ENCODE measurements at regions not wholly inside any gene's neighbourhood (a gene's known extent, or its start where the extent isn't known, plus 50 kb on each side); places are given as distances from the start of the nearest gene placed in this dataset.

DNA sequence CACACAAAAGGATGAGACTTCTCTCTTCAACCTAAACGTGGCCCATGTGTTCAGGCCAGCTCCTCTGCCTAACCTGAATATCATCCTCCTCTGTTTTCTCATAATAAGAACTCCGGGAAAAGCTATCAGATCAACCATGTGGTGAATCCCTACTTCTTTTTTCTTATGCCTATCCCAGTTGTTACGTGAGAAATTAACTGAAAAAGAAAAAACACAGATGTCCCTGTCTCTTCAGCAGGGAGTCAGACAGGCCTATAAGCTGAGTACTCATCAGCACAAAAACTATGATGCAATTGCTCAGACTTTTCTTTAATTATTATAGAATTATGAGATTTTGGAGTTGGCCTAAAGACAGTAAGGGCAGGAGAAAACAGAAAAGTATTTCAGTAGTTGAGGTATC, 613.0 kb upstream of the FSHR start:
- POLR2A ChIA-PET: no interaction called here
- Histone ChIP-seq H3K4me3 (no peak overlapping the region), H3K36me3 (ENCODE audit: control insufficient read depth in 2 of 2, insufficient read depth in 2 of 2, low read length in 1 of 2) (no peaks in the 10 kb centered on the region), H3K79me2 (ENCODE audit: control insufficient read depth, insufficient read depth, low read length) (no peaks in the 10 kb centered on the region), H2AFZ (ENCODE audit: control insufficient read depth, low read depth, low read length) (no peak overlapping the region), H3K4me1 (ENCODE audit: control insufficient read depth, insufficient read depth, low read length) (no peaks in the 10 kb centered on the region), H3K9me3 (replicated peaks; ENCODE audit: control insufficient read depth, insufficient read depth, low read length) (no peaks in the 10 kb centered on the region), H3K9ac (ENCODE audit: control insufficient read depth, insufficient read depth, low read length) (no peak overlapping the region), H3K27ac (ENCODE audit: control insufficient read depth, insufficient read depth) (no peak overlapping the region), H3K4me2 (ENCODE audit: control insufficient read depth, insufficient read depth) (no peak overlapping the region), H3K27me3 (replicated peaks in 1 of 2; ENCODE audit: control insufficient read depth in 2 of 2, insufficient read depth in 2 of 2, low read length in 1 of 2) (no peaks in the 10 kb centered on the region), H4K20me1 (ENCODE audit: control insufficient read depth, insufficient read depth) (no peaks in the 10 kb centered on the region)
- in situ Hi-C loops (cut with MboI): no loop called here
- CTCF ChIA-PET: interaction anchor here (1.4 kb wide), 1 partner anchor 377 kb away, joined by 4 read pairs; no protein-coding TSS in a partner anchor
- WGBS (ENCODE audit: insufficient coverage, insufficient replicate concordance, low lambda C conversion rate, missing lambda C conversion rate): 3% methylated on average over 3 of the region's 3 CpGs
- FAIRE-seq (no peak), ATAC-seq (no peak), DNase-seq (ENCODE audit: low read depth, low spot score) (no peak)
- intact Hi-C loops (cut with micrococcal nuclease; ENCODE audit: unreplicated experiment): no loop called here
- RAD21 ChIA-PET (ENCODE audit: unreplicated experiment): no interaction called here
- TF ChIP-seq PML (IDR thresholded peaks at IDR 0.05; ENCODE audit: low read length): no peak
- TF ChIP-seq ZSCAN29 (IDR thresholded peaks at IDR 0.05): no peak
- TF ChIP-seq ESRRA (IDR thresholded peaks at IDR 0.05; ENCODE audit: low read length): no peak
- TF ChIP-seq POLR2AphosphoS5 (IDR thresholded peaks at IDR 0.05; ENCODE audit: low read length): no peak
- no peak for TF ChIP-seq SUPT20H (IDR thresholded peaks at IDR 0.05; ENCODE audit: borderline replicate concordance, control insufficient read depth, low read depth, low read length)
- TF ChIP-seq SP1 (IDR thresholded peaks at IDR 0.05; ENCODE audit: low read depth, low read length): no peak
- TF ChIP-seq JUNB (IDR thresholded peaks at IDR 0.05): no peak
- no peak for TF ChIP-seq CBFB (IDR thresholded peaks at IDR 0.05; ENCODE audit: low read depth)
- SMC1A ChIA-PET (ENCODE audit: uncharacterized antibody, unreplicated experiment): no interaction called here
- no TSS peak for BruUV-seq (replicated peaks)

DNA sequence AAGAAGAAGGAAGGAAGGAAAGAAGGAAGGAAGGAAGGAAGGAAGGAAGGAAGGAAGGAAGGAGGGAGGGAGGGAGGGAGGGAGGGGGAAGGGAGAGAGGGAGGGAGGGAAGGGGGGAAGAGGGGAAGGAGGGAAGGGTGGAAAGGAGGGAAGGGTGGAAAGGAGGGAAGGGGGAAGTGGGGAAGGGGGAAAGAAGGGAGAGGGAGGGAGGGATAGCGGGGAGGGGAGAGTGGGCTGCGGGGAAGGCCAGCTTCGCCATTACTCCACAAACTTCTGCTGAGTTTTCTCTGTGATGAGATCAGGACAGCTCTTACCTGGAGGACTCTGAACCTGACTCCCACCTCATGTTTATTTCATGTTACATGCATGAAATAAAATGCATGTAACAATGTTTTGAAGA, 601.5 kb upstream of the FSHR start:
- Histone ChIP-seq H3K4me3 (no peak overlapping the region), H3K4me2 (ENCODE audit: control insufficient read depth, insufficient read depth) (no peak overlapping the region), H3K27me3 (replicated peaks in 1 of 2; ENCODE audit: control insufficient read depth in 2 of 2, insufficient read depth in 2 of 2, low read length in 1 of 2) (no peaks in the 10 kb centered on the region), H3K9ac (ENCODE audit: control insufficient read depth, insufficient read depth, low read length) (no peak overlapping the region), H2AFZ (ENCODE audit: control insufficient read depth, low read depth, low read length) (no peak overlapping the region), H3K79me2 (ENCODE audit: control insufficient read depth, insufficient read depth, low read length) (no peaks in the 10 kb centered on the region), H3K36me3 (ENCODE audit: control insufficient read depth in 2 of 2, insufficient read depth in 2 of 2, low read length in 1 of 2) (no peaks in the 10 kb centered on the region), H3K27ac (ENCODE audit: control insufficient read depth, insufficient read depth) (no peak overlapping the region), H3K9me3 (replicated peaks; ENCODE audit: control insufficient read depth, insufficient read depth, low read length) (no peaks in the 10 kb centered on the region), H4K20me1 (ENCODE audit: control insufficient read depth, insufficient read depth) (no peaks in the 10 kb centered on the region), H3K4me1 (ENCODE audit: control insufficient read depth, insufficient read depth, low read length) (no peaks in the 10 kb centered on the region)
- RAD21 ChIA-PET (ENCODE audit: unreplicated experiment): no interaction called here
- in situ Hi-C loops (cut with MboI): no loop called here
- WGBS (ENCODE audit: insufficient coverage, insufficient replicate concordance, low lambda C conversion rate, missing lambda C conversion rate): 20% methylated on average over 1 of the region's 3 CpGs
- POLR2A ChIA-PET: interaction anchor here (0.5 kb wide), 1 partner anchor 17 kb away, joined by 4 read pairs; no protein-coding TSS in a partner anchor
- SMC1A ChIA-PET (ENCODE audit: uncharacterized antibody, unreplicated experiment): interaction anchor here (1.0 kb wide), 1 partner anchor 12 kb away, joined by 3 read pairs; no protein-coding TSS in a partner anchor
- FAIRE-seq (no peak), ATAC-seq (no peak), DNase-seq (ENCODE audit: low read depth, low spot score) (no peak)
- CTCF ChIA-PET: no interaction called here
- intact Hi-C loops (cut with micrococcal nuclease; ENCODE audit: unreplicated experiment): no loop called here
- BruUV-seq (replicated peaks): no TSS peak
- TF ChIP-seq, protein P1, sequence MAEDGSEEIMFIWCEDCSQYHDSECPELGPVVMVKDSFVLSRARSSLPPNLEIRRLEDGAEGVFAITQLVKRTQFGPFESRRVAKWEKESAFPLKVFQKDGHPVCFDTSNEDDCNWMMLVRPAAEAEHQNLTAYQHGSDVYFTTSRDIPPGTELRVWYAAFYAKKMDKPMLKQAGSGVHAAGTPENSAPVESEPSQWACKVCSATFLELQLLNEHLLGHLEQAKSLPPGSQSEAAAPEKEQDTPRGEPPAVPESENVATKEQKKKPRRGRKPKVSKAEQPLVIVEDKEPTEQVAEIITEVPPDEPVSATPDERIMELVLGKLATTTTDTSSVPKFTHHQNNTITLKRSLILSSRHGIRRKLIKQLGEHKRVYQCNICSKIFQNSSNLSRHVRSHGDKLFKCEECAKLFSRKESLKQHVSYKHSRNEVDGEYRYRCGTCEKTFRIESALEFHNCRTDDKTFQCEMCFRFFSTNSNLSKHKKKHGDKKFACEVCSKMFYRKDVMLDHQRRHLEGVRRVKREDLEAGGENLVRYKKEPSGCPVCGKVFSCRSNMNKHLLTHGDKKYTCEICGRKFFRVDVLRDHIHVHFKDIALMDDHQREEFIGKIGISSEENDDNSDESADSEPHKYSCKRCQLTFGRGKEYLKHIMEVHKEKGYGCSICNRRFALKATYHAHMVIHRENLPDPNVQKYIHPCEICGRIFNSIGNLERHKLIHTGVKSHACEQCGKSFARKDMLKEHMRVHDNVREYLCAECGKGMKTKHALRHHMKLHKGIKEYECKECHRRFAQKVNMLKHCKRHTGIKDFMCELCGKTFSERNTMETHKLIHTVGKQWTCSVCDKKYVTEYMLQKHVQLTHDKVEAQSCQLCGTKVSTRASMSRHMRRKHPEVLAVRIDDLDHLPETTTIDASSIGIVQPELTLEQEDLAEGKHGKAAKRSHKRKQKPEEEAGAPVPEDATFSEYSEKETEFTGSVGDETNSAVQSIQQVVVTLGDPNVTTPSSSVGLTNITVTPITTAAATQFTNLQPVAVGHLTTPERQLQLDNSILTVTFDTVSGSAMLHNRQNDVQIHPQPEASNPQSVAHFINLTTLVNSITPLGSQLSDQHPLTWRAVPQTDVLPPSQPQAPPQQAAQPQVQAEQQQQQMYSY (CRISPR knock-in tag; IDR thresholded peaks at IDR 0.05): no peak
- TF ChIP-seq STAT3 (IDR thresholded peaks at IDR 0.05; ENCODE audit: low read depth, low read length): no peak
- no peak for TF ChIP-seq BCL11A (IDR thresholded peaks at IDR 0.05; ENCODE audit: low read depth, low read length)
- TF ChIP-seq CHD1 (IDR thresholded peaks at IDR 0.05; ENCODE audit: low read depth, low read length): no peak
- TF ChIP-seq MXI1 (IDR thresholded peaks at IDR 0.05; ENCODE audit: low read depth, low read length): no peak
- TF ChIP-seq, protein P2, sequence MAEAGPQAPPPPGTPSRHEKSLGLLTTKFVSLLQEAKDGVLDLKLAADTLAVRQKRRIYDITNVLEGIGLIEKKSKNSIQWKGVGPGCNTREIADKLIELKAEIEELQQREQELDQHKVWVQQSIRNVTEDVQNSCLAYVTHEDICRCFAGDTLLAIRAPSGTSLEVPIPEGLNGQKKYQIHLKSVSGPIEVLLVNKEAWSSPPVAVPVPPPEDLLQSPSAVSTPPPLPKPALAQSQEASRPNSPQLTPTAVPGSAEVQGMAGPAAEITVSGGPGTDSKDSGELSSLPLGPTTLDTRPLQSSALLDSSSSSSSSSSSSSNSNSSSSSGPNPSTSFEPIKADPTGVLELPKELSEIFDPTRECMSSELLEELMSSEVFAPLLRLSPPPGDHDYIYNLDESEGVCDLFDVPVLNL (IDR thresholded peaks at IDR 0.05; ENCODE audit: low read depth, low read length): no peak
- TF ChIP-seq JUND (IDR thresholded peaks at IDR 0.05; ENCODE audit: low read depth, low read length): no peak
- TF ChIP-seq, protein P3, sequence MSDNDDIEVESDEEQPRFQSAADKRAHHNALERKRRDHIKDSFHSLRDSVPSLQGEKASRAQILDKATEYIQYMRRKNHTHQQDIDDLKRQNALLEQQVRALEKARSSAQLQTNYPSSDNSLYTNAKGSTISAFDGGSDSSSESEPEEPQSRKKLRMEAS (IDR thresholded peaks at IDR 0.05; ENCODE audit: low read depth, low read length): no peak
